IPS-18c (cell line): ENCODE measurements at regions not wholly inside any gene's neighbourhood (a gene's known extent, or its start where the extent isn't known, plus 50 kb on each side); places are given as distances from the start of the nearest gene placed in this dataset.

ENCODE experiments used
- H3K4me3 ChIP-seq: 2 replicates; pipeline ENCODE4 v1.7.0; 2013; ENCODE audit warnings: low read depth, mild to moderate bottlenecking, low read length, moderate library complexity; ENCODE audit not compliant: insufficient read depth
- H3K9me3 ChIP-seq: one replicate; pipeline ENCODE4 v1.6.1; 2013; ENCODE audit warnings: mild to moderate bottlenecking, low read length, moderate library complexity; ENCODE audit not compliant: control insufficient read depth, insufficient read depth

DNA sequence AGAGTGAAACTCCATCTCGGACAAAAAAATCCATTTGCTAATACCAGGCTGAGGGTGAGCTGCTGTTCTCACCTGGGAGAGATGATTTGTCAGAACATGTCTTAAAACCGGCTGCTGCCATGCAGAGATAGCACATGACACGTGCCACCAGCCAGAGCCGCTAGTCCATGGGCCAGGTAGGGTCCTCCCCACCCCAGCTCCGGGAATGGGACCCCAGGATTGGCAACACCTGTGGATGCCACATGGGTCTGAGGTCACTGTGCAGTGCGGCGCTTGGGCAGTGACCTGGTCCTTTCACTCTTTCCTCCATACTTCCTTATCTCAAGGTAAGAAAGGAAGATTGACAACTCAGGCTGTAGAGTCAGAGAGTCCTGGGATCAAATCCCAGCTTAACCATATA lies 393.3 kb upstream of the TNRC6C start:
- Histone ChIP-seq H3K9me3 (no peaks in the 10 kb centered on the region), H3K4me3 (no peak overlapping the region)

DNA sequence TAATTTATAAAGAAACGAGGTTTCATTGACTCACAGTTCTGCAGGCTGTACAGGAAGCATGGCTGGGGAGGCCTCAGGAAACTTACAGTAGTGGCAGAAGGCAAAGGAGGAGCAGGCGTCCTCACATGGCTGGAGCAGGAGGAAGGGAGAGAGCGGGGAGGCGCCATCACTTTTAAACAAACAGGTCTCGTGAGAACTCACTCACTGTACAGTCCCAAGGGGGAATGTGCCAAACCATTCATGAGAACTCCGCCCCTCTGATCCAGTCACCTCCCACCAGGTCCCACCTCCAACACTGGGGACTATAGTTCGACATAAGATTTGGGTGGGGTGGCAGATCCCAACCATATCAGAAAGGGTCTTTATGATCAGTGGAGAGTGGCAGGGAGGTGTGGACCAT lies 392.4 kb upstream of the TNRC6C start:
- Histone ChIP-seq H3K9me3 (no peaks in the 10 kb centered on the region), H3K4me3 (no peak overlapping the region)

DNA sequence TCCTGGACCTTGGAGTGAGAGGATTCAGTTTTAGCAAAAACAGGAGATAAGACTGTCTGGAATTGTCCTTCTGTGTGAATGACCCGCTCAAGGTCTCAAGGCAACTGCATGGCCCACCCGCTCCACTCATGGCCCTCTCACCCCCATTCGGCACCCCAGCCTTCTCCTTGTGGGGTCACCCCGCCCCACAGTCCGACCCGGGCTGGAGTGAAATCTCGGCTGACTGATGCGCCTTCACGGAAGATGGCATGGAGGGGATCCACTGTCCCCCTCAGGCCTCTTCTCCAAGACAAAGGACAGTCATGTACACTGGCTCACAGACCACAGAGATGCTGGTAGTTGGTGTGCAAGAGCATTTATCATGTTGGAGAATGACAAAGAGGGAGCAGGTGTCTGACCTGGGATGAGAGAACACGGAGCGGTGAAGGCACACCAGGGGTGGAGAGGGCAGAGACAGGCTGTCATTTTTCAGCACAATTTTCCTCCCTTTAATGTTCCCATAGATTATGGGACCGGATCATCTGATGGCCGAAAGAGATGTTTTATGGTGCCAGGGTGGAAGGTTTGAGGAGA lies 391.9 kb upstream of the TNRC6C start:
- Histone ChIP-seq H3K9me3 (no peaks in the 10 kb centered on the region), H3K4me3 (no peak overlapping the region)

DNA sequence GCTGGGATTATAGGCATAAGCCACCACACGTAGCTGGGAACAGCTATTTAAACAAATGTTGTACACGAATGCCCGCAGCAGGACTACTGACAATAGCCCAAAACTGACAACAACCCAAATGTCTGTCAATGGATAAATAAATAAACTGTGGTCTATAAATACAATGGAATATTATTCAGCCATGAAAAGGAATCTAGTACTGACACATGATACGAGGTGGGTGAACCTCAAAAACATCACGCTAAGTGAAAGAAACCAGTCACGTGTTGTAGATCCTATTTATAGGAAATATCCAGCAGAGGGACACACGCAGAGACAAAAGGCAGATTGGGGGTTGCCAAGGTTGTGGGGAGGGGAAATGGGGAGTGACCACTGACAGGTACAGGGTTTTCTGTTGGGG lies 390.0 kb upstream of the TNRC6C start:
- no peaks in the 10 kb centered on the region for H3K9me3 ChIP-seq
- H3K4me3 ChIP-seq, result no peak overlapping the region

DNA sequence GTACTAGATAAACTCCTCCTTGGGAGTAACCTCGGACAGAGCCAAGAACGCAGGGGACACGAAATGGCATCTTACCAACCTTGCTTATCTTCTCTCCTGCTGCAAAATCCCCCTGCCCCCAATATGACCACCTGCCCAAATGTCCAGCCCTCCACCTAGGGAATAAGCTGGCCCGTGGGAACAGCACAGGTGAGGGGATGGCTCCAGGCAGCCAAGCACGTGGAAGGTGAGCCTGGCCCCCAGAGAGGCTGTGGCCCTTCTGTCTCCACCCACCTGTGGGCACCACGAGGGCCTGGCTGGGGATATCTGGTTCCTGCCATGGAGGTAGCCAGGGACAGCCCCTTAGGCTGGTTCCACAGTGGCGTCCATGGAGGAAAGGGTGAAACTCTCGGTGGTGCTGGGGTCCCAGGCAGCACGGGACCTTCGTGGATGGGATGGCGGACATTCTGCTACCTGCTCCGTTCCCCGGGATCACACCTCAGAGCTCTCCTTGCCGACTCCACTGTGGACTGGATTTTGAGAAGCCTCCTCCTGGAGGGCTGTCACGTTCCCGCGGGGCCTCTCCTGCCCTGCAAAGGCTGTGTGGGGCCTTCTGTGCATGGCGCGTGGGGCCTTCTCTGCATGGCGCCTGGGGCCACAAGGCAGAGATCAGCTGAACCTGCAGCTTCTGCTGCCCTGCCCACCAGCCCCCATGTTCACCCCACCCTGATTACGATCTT lies 388.5 kb upstream of the TNRC6C start:
- Histone ChIP-seq H3K4me3 (no peak overlapping the region), H3K9me3 (no peaks in the 10 kb centered on the region)

DNA sequence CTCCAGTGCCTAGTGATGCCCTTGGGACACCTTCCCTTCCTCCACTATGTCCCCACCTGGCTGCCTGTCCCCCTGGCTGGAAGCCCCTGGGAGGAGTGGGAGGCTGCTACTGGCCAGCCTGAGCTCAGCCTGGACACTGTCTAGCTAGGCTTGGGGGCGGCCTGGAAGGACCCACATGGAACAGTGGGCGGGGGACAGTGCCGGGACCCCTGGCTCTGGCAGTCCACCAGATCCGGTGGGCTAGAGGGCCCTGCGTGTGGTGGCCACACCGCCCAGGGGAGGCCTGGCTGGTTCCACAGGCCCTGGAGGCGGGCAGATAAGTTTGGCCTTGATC lies 388.0 kb upstream of the TNRC6C start:
- no peak overlapping the region for H3K4me3 ChIP-seq

DNA sequence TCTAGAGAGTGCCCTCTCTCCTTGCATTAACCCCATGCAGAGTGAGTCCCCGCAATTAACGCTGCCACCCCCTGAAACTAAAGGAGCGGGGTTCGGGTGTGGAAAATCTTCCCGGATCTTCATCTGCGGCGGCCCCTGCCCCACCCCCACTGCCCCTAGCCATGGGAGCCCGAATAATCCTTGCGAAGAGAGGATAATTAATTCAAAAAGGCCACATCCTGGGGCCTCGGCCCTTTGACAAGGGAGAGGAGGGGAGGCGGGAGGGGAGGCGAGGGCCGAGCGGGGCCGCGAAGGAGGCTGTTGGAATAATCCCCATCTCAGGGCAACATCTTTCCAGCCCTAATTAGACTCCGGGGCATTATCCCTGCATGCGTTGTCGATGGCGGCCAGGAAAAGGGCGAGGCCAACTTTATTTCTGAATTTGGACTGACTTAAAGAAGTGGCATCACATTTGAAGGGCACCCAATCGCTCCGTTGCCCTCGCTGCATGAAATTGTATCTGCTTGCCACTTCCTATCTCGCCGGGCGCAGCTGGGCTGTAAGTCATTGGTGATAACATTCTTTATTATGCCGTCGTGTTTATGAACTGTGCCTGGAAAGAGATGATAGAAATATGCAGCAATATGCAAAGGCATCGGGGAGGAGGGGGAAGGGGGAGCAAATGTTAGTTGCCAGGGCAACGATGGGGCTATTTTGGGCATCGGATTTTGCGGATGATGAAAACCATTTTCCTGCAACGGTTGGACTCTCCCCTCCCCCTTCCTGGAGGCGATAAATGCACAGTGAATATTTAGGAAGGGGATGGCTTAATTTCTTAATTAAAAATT lies 387.1 kb upstream of the TNRC6C start:
- Histone ChIP-seq H3K9me3 (no peaks in the 10 kb centered on the region), H3K4me3 (no peak overlapping the region)

More for the DNA sequence above, 388.0 kb upstream of the TNRC6C start:
- H3K9me3 ChIP-seq, result no peaks in the 10 kb centered on the region

DNA sequence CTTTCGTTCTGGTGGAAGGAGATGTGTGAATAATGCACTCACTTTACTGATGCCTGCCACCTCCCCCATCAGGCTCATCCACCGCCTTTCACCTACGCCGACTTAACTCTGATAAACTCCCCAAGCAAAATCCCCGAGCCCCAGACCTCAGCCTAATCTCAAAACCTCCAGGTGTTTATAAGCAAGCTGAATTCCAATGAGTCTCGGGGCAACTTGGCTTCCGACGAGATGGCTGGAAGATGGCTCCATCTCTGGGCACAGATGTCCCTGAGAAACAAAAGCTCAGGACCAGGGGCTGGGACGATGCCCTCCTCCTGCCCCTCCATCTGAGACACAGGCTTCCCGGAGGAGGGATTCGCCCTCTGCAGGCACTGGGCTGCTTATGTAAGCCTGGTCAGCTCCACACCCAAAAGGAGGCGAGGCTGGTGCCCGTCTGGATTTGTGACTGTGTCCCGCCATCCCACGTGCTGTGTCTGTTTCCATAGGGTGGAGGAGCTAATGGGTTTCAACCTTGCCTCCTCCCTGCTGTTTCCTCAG lies 386.4 kb upstream of the TNRC6C start:
- no peaks in the 10 kb centered on the region for H3K9me3 ChIP-seq
- no peak overlapping the region for H3K4me3 ChIP-seq

DNA sequence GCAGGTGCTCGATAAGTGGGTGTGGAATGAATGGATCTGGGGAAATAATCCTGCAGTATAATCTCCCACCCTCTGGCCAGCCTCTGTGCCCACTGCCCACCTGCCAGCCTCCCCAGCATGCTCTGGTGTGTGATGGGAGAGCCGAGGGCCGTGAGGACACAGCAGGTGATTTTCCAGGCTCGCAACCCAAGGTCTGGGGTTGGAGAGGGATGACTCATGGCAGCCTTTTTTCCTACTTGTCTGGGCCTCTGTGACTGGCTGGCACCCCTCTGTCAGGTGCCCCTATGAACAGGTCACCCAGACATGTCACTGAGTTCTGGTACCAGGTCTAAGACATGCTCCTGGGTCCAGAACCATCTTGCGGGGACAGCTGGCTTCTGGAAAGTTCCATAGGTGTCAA lies 385.7 kb upstream of the TNRC6C start:
- Histone ChIP-seq H3K4me3 (no peak overlapping the region), H3K9me3 (peaks cover 2% of the 10 kb centered on the region)

DNA sequence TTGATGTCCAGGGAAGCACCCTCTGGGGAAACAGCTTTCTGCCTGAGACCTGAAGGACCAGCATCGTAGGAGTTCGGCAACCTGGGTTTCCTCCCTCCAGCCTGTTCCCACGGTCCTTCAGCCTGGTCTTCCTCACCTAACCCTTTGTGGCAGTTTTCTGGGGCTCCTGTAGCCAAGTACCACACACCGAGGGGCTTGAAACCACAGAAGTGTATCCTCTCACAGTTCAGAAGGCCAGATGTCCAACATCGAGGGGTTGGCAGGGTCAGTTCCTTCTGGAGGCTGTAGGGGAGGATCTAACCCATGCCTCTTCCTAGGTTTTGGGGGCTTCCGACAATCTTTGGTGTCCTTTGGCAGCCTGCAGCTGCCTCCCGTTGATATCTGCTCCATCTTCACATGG lies 381.0 kb upstream of the TNRC6C start:
- no peak overlapping the region for H3K4me3 ChIP-seq
- peaks cover 2% of the 10 kb centered on the region for H3K9me3 ChIP-seq

DNA sequence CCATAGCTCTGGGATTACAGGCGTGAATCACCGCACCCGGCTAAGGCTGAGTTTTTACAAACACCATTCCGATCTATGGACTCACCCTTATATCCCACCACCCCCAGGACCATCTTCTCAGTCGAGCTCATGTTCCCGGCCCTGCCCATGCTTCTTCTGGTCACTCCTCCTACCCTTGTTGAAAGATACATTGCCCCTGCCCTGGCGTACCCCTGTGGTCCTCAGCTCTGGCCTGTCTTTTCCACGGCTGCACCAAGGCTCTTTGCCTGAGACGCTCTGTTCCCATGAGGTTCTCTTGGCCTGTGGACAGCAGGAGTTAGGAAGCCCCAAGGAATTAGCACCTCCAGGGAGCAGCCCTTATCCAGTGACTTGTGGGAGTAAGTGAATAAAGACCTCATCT lies 379.4 kb upstream of the TNRC6C start:
- Histone ChIP-seq H3K4me3 (no peak overlapping the region), H3K9me3 (peaks cover 5% of the 10 kb centered on the region)

DNA sequence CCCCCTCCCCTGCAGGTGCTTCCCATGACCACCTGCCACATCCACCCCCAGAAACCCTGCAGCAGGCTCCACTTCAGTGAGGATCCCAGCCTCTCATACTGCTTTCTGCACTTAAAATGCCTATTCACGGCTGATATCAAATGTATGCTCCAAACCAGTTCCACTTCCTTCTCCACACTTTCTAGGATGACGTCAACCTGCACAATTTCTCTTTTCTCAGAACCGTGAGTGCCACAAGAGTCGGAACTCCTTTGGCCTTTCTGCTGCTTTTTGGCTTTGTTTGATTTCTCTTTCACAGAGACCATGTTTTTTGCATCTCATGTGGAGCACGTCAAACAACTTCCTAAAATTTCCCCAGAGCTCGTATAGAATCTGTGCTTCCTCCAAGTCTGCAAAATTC lies 378.8 kb upstream of the TNRC6C start:
- Histone ChIP-seq H3K9me3 (peaks cover 5% of the 10 kb centered on the region), H3K4me3 (no peak overlapping the region)

DNA sequence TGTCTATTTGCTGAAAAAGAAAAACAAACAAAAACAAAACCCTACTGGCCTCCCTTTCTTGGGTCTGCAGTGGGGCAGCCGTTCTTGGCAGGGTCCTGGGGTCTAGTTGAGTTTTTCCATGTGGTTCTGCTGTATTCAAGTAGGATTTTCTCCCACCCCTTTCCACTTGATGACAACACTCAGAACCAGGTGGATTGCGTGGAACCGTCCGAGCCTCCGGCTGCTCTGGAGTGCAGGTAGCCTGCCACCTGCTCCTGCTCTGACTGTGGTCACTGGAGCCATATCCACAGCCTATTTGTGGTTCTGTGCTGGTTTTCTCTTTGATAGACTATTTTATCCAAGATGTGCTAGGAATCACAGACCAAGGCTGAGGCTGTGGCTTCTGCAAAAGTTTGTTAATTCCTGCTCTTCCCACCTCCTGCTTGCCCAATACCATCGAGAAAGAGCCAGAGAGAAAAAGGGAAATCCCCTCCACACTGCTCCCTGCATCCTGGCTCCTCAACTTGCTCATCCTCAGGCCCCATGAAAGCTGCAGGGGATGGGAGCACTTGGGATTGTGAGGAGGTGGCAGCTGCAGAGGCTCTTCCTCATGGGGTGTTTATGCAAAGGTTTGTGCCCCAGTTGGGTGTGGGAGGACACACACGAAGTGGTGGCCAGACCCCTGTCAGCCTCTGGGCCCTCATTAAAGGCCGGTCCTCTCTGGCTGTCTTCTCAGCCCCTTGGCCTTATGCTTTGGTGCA lies 377.8 kb upstream of the TNRC6C start:
- Histone ChIP-seq H3K9me3 (peaks cover 5% of the 10 kb centered on the region), H3K4me3 (no peak overlapping the region)

DNA sequence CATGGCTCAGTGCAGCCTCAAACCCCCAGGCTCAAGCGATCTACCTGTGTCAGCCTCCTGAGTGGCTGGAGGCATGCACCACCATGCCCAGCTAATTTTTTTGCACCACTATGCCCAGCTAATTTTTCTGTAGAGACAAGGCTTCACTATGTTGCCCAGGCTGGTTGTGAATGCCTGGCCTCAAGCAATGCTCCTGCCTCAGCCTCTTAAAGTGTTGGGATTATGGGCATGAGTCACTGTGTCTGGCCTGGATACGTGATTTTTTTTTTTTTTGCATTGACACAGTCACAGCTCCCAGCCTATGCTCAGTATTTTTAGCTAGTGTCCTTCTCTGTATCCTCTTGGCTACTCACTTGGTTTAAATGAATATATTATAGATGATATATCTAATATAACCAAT lies 377.0 kb upstream of the TNRC6C start:
- peaks cover 5% of the 10 kb centered on the region for H3K9me3 ChIP-seq
- H3K4me3 ChIP-seq, result no peak overlapping the region

DNA sequence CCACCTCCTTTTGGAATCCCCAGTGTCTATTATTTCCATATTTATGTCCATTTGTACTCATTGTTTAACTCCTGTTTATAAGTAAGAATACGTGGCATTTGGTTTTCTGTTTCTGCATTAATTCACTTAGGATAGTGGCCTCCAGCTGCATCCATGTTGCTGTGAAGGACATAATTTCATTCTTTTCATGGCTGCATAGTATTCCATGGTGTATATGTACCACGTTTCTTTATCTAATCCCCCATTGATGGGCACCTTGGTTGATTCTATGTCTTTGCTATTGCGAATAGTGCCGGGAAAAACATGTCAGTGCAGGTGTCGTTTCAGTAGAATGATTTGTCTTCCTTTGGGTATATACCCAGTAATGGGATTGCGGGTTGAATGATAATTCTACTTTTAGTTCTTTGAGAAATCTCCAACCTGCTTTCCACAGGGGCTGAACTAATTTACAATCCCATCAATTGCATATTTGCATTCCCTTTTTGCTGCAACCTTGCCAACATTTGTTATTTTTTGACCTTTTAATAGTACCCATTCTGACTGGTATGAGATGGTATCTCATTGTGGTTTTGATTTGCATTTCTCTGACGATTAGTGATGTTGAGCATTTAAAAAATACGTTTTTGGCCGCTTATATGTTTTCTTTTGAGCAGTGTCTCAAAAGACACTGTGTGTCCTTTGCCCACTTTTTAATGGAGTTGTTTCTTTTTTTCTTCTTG lies 373.2 kb upstream of the TNRC6C start:
- peaks cover 3% of the 10 kb centered on the region for H3K9me3 ChIP-seq
- no peak overlapping the region for H3K4me3 ChIP-seq

DNA sequence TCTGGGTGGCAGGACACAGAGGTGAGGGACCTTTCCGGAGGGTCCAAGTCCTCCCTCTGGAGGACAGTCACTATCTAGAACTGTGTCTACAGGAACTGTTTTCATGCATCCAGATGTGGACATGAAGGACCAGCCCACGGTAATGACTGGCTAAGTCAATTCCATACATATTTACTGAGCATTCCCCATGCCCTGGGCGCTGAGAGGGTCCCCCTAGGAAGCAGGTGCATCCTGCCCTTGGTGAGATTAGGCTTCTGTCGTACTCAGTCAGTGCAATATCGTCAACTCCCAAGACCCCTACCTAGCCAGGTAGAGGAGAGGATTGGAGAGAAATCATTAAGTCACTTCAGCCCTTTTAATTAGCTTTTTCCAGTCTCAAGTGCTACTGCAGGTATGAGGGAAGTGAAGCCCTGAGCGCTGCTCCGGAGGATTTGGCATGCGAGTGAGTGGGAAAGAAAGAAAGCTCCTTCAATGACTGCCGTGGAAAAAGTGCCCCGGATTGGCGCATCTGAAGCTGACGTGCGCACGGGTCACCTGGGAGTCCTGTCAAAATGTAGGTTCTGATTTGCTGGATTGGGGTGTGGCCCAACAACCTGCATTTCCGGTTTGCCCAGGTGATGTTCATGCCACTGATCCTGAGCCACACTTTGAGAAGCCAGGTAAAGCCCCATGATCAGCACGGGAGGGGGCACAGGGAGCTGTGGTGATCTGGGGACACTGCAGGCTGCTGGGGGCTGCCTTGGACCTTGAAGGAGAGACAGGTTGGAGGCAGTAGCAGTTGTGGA lies 367.4 kb upstream of the TNRC6C start:
- H3K4me3 ChIP-seq, result no peak overlapping the region
- H3K9me3 ChIP-seq, result no peaks in the 10 kb centered on the region
